ENCODE measurements at regions not wholly inside any gene's neighbourhood (a gene's known extent, or its start where the extent isn't known, plus 50 kb on each side); places are given as distances from the start of the nearest gene placed in this dataset.

- no peak for DNase-seq
Observed at GRCh38 chr20:19953606-19954005, 63.6 kb upstream of the NAA20 start.

- DNase-seq: no peak
Observed at GRCh38 chr20:19956976-19957375, 60.2 kb upstream of the NAA20 start.

GRCh38 chr20:19958219-19958618 is 58.9 kb upstream of the NAA20 start:
- DNase-seq: no peak

- DNase-seq: no peak
Observed at GRCh38 chr20:19958928-19959327, 58.2 kb upstream of the NAA20 start.

GRCh38 chr20:19960745-19961144 is 56.4 kb upstream of the NAA20 start:
- no peak for DNase-seq

GRCh38 chr20:19961293-19961692 is 55.9 kb upstream of the NAA20 start:
- no peak for DNase-seq

GRCh38 chr20:19962958-19963357 is 54.2 kb upstream of the NAA20 start:
- no peak for DNase-seq

GRCh38 chr20:19964289-19965265 is 52.6 kb upstream of the NAA20 start:
- no peak for DNase-seq

- no peak for DNase-seq
Observed at GRCh38 chr20:19966840-19967239, 50.3 kb upstream of the NAA20 start.

All from muscle of arm (tissue), 1 donor.